ENCODE measurements at regions not wholly inside any gene's neighbourhood (a gene's known extent, or its start where the extent isn't known, plus 50 kb on each side); places are given as distances from the start of the nearest gene placed in this dataset.
A peak's percentile ranks its signal among the peaks of the same experiment; 100 is the strongest.

DNA sequence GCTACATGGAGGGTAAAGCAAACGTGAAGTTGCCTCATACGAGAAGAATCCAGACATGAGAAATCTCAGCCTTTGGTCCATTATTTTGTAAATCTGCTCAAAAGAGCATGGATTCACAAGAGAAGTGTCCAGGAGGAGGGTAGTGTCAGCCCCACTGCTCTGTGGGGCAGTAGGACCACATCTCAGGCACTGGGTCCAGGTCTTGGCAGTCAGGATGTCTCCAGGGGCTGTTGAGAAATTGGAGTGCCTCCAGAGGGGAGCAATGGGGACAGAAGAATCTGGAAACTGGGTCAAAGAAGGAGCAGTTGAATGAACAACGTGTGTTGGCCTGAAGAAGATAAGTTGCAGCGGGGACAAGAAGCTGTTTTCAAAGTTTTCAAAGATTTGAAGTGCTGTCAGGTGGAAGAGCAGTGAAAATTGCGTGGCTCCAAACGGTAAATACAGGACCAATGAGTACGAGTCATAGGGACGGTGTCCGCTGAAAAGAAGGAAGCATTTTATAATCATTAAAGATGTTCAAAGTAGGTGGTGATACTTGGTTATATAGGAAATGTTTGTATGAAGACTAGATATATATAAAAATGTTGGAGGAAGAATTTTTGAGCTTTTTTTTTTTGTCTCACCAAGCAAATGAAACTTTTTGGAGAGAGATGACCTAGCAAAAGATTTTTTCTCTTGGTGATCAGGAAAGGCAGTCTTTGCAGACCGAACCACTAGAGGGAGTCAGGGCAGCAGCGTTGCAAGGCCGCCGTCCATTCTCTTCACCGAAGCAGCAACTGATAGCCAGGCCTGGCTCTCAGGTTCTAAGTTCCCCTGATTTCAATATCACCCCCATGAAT, 57.1 kb upstream of the ZBED3 start:
- TF ChIP-seq, protein P1, sequence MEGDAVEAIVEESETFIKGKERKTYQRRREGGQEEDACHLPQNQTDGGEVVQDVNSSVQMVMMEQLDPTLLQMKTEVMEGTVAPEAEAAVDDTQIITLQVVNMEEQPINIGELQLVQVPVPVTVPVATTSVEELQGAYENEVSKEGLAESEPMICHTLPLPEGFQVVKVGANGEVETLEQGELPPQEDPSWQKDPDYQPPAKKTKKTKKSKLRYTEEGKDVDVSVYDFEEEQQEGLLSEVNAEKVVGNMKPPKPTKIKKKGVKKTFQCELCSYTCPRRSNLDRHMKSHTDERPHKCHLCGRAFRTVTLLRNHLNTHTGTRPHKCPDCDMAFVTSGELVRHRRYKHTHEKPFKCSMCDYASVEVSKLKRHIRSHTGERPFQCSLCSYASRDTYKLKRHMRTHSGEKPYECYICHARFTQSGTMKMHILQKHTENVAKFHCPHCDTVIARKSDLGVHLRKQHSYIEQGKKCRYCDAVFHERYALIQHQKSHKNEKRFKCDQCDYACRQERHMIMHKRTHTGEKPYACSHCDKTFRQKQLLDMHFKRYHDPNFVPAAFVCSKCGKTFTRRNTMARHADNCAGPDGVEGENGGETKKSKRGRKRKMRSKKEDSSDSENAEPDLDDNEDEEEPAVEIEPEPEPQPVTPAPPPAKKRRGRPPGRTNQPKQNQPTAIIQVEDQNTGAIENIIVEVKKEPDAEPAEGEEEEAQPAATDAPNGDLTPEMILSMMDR (IDR thresholded peaks at IDR 0.05; ENCODE audit: low read depth, low read length, poor library complexity, severe bottlenecking), result peak; percentile 80
- TF ChIP-seq EZH2phosphoT487 (IDR thresholded peaks at IDR 0.05; ENCODE audit: borderline replicate concordance, low read length), result no peak
